Stimulated activated CD4-positive, alpha-beta T cell treated with anti-CD3 and anti-CD28 coated beads, Interleukin-1b, Interleukin-23, amount 100 ng/mL, for 24 hours (primary cell): ENCODE measurements at regions not wholly inside any gene's neighbourhood (a gene's known extent, or its start where the extent isn't known, plus 50 kb on each side); places are given as distances from the start of the nearest gene placed in this dataset.
"Not testable (repeated sequence)": the region's sequence is repeated elsewhere in the genome, so short reads cannot be mapped to it uniquely, and the experiment has no call there.

Experiments
- DNase-seq, 4 experiments: peaks; one replicate each; pipeline ENCODE4 v3.0.0-alpha.2; 2020; ENCODE audit warnings: low read depth in 4 of 4, low spot score in 1 of 4

- no peak for DNase-seq
Observed at GRCh38 chr18:55762424-55762823, 174.4 kb upstream of the TCF4 start.

DNA sequence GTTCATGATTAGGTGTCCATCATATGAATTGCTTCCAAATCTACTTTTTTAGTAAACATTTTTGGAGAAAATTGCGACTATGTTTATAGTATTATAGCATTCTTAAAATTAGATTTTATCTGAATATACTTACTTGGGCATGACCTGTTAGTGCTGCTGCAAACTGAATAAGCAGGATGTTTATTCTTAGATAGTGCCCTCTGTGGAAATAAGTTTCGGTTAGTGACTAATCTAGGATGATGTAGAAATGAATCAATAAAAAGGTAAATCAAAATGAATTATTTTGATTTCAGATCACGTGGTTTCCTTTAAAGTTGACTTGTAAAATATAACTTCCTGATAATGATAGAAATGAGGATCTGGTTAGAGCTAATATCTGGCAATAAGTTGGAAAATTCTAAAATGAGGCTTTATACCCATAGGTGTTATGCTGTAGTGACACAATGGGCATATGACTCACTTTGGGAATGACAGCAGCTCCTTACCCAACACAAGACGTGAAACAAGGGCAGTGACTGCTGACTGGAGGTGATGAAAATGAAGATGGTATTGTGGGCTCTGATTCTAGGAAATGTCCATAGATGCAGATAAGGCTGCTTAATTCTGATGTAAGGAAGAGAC is 165.8 kb upstream of the TCF4 start:
- DNase-seq = no peak

DNA sequence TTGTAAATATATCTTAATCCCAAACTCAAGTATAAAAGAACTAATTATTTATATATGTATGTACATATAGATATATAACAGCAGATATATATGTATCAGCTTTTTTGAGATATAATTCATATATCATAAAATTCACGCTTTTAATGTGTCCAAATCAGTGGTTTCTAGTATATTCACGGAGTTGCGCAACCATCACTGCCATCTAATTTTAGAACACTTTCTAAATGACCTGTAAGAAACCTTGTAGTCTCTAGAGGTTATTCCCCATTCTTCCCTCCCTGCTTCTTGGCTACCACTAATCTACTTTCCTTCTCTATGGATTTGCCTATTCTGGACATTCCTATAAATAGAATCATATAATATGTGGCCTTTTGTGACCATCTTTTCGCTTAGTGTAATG is 163.5 kb upstream of the TCF4 start:
- DNase-seq = no peak

DNA sequence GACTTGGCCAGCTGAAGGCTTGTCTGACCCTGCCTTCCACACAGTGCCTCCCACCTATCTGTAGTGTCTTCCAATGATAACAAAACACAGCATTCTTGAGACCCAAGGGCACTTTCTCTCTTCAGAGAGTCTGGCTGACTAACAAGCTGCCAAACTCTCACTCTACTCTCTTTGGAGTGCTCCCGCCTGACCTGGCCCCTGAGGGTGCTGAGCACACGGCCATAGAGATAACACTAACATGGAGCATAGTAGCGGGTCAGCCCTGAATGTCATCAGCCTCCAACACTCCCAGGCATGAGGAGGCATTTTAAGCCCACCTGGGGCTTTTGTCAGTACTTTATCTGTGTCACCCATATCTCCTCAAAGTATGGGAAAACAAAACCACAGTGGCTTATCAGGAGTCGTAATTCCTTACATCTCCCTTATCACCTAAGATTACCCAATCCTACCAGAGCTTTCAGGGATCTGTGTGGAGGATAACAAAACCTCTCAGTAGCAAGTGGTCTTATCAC is 160.3 kb upstream of the TCF4 start:
- no peak for DNase-seq

GRCh38 chr18:55744206-55744605 is 156.2 kb upstream of the TCF4 start:
- DNase-seq = no peak

GRCh38 chr18:55743736-55744135 is 155.7 kb upstream of the TCF4 start:
- no peak for DNase-seq

GRCh38 chr18:55743133-55743532 is 155.1 kb upstream of the TCF4 start:
- no peak for DNase-seq

DNA sequence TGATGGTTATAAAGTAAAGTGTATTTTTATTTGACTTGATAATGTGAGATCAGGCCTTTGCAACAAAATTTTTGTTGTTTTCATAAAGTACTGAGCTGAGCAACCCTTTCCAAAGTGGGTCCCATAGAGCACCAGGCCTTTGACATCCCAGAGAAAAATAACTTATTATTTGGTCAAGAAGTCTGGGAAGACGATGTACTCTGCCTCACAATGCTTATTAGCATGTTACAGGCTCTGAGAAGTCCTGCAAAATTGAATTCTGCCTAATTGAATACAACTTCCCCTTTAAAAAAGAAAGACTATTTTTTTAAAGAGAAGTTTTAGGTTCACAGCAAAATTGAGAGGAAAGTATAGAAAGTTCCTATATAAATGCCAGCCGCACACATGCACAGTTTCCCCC is 151.5 kb upstream of the TCF4 start:
- DNase-seq = no peak

- DNase-seq = no peak
Observed at GRCh38 chr18:55738483-55739114, 150.6 kb upstream of the TCF4 start.

DNA sequence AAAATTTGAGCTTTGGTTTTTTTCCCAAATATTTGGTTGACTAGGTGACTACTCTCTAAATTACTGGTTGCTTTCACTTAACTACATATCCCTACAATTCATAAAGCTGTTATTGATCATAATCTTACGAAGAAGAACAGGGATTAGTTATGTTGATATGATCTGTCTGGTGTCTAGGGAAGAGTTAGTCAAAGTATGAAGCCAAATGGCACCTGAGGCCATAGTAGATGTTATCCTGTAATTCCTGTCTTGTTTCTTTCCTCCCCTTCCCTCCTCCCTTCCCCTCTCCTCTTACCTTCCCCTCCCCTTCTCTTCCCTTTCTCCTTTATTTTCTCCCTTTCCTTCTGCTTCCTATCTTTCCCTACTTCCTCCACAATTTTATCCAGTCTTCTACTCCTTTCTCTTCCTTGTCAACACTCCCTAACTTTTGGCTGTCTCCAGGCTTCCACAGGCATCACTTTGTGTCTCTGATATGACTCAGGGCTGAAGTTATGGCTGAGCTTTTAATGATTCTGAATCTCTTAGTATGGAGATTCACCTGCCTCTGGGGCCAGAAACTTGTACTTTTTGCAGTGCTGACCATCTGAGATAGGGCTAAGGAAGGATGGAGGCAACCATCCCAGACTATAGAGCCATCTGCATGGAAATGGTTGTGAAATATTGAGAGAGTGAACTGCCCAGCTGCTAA is 149.9 kb upstream of the TCF4 start:
- no peak for DNase-seq

DNA sequence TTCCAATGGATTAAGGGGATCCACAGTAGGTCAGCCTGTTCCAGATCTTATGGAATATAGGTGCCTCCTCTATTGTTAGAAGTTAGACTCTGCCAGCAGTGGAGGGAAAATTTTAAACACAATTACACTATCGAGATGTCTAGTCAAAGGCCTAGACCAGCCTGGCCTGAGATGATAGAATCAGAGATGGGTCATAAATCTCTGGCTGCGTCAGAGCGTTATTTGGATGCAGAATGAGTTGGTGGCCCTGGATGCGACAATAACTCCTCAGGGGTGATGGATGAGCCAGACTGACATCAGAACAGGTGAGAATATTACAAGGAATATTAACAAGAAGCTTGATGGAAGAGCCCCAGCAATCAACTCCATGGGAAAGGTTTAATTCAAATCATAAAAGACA is 149.3 kb upstream of the TCF4 start:
- DNase-seq = no peak

DNA sequence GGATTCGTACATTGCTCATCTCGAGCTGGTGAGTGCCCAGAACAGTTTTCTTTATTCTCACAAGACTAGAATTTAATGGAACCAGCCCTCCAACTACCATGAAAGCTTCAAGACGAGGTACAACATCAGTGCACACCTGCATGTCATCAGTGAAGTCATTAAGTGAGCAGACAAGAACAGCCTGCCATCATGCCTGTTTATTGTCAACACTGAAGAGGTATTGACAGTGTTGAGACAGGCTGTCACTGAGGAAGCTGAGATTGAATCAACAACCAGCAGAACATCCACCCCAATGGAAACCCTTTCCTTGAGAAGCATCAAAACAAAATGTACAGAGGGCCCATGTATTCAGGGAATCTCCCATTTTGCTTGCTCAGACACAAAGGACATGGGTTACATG is 148.0 kb upstream of the TCF4 start:
- DNase-seq = no peak

GRCh38 chr18:55735199-55735855 is 147.3 kb upstream of the TCF4 start:
- no peak for DNase-seq

GRCh38 chr18:55732227-55733106 is 144.5 kb upstream of the TCF4 start:
- no peak for DNase-seq

GRCh38 chr18:55731594-55732042 is 143.6 kb upstream of the TCF4 start:
- DNase-seq = no peak

- DNase-seq = not testable (repeated sequence)
Observed at GRCh38 chr18:55721006-55721405, 133.0 kb upstream of the TCF4 start.

DNA sequence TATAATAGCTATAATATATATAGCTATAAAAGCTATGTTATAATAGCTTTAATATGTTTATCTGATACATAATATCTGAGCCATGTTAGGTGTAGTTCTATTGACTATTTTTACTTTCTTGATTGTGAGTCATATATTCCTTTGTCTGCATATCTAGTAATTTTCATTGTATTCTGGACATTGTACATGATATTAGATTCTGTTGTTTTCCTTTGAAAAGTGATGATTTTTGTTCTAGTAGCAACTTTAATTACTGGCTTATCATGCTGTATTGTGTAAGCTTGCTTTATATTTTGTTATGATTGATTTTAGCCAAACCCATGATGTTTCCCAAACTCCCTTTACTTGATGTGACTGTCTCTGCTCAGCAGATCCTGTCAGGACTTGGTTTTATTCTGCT is 125.7 kb upstream of the TCF4 start:
- no peak for DNase-seq

DNA sequence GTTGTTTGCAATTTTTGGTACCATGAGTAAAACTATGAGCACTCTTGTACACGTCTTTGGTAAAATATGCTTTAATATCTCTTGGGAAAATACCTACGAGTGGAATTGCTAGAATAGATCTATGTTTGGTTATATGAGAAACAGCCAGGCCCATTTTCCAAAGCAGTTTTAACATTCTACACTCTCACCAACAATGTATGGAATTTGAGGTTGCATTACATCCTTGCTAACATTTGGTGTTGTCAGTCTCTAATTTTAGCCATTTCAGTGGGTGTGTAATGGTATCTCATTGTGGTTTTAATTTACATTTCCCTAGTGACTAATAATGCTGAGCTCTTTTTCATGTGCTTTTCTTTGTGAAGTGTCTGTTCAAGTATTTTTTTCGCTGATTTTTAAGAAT is 118.9 kb upstream of the TCF4 start:
- no peak for DNase-seq

DNA sequence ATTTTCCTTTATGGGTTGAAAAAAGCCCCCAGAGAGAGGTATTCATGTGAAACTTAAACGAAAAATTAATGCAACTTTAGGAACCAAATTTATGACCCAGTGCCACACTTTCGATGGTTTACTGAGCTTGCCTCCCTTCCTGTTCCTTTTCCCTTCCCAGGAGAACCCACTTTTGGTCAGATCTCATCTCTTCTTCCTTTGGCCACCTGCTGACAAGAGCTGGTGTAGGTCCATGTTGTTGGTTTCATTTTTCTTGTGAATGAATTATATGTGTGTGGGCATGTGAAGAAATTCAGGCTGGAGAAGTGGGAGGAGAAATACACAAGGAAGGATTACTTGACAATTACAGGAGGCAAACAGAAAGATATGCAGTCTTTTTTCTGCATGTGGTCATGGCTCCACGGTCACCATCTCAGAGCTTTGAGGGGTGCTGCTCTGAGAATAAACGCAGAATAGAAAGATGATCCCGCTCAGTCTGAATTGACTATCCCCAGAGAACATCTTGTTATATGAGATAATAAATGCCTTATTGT is 111.3 kb upstream of the TCF4 start:
- no peak for DNase-seq

DNA sequence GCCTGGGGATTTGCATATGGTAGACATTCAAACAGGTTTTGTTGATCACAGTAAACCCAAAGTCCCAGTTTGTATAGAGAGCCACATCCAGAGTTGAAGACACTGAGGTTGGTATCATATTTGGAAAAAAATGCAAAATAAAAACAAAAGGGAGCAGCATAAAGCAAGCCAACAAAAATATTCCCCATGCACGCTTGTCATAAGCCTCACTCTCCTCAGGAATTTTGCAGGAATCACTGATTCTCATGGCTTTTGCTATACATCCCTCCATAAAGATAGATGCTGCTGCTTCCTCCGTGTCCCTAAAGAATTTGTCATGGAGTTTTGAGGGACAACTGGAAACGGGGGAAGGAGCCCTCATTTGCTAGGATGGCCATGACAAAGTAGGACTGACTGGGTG is 108.8 kb upstream of the TCF4 start:
- DNase-seq = no peak

GRCh38 chr18:55695091-55695490 is 107.1 kb upstream of the TCF4 start:
- DNase-seq = no peak
